ENCODE measurements at regions not wholly inside any gene's neighbourhood (a gene's known extent, or its start where the extent isn't known, plus 50 kb on each side); places are given as distances from the start of the nearest gene placed in this dataset.

DNA sequence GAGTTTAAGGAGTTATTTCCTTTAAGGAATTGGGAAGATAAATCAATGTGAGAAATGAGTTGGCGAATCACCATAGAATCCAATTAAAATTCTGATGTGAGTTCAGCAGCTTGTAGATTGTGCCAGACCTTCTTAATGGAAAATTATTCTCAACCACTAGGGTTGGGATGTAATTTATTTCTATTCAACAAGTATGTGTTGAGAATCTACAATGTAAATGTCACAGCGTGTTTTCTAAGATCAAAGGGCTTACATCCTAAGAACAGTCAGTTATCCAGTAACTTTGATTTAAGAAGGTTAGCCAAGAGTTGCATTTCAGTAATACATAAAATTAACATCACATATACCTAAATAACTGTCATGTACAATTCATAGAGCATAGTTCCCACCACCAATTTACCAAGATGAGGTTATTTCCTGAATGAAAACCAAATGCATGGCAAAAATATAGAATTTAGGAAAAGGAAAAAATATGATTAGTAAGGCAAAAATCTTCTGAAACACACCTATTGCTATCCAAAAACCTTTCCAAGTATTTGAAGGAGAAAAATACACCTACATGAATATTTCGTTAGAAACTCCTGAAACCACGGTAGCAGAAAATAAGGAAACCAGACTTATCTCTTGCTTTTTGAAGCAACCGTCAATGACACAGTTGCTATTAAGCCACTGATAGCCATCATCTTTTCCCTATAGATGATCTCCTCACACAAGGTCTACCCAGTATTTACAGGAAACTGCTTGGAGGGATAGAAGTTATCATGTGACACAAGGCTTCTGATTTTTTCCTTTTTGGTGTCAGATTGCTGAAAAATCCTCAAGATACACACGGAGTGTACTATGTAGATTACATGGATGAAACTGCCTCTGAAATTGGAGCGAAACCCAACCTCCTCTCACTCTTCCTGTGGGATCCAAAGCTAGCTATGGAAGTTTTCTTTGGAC is 259.4 kb upstream of the POGK start:
- Histone ChIP-seq H3K27me3 (ENCODE audit: low read length) (no peaks in the 10 kb centered on the region), H3K9ac (ENCODE audit: low read length) (no peak overlapping the region), H3F3A (ENCODE audit: insufficient read depth) (no peaks in the 10 kb centered on the region), H3K27ac (ENCODE audit: low read depth, low read length) (no peak overlapping the region), H4K20me1 (ENCODE audit: low read depth, low read length) (no peaks in the 10 kb centered on the region), H2AFZ (ENCODE audit: low read depth, low read length, severe bottlenecking) (no peak overlapping the region), H3K4me3 (ENCODE audit: insufficient read depth, low read length, poor library complexity, severe bottlenecking) (no peak overlapping the region), H3K4me2 (ENCODE audit: low read depth, low read length, poor library complexity, severe bottlenecking) (no peak overlapping the region), H3K9me3 (ENCODE audit: insufficient read depth, low read length) (no peaks in the 10 kb centered on the region), H3K9me2 (replicated peaks; ENCODE audit: insufficient read depth, low read length) (no peaks in the 10 kb centered on the region), H3K79me2 (ENCODE audit: insufficient read depth, low read length) (no peaks in the 10 kb centered on the region), H3K36me3 (ENCODE audit: low read length) (no peaks in the 10 kb centered on the region)
- TF ChIP-seq EZH2phosphoT487 (conservative IDR thresholded peaks at IDR 0.05; ENCODE audit: low read length), result no peak
- TF ChIP-seq, protein P1, sequence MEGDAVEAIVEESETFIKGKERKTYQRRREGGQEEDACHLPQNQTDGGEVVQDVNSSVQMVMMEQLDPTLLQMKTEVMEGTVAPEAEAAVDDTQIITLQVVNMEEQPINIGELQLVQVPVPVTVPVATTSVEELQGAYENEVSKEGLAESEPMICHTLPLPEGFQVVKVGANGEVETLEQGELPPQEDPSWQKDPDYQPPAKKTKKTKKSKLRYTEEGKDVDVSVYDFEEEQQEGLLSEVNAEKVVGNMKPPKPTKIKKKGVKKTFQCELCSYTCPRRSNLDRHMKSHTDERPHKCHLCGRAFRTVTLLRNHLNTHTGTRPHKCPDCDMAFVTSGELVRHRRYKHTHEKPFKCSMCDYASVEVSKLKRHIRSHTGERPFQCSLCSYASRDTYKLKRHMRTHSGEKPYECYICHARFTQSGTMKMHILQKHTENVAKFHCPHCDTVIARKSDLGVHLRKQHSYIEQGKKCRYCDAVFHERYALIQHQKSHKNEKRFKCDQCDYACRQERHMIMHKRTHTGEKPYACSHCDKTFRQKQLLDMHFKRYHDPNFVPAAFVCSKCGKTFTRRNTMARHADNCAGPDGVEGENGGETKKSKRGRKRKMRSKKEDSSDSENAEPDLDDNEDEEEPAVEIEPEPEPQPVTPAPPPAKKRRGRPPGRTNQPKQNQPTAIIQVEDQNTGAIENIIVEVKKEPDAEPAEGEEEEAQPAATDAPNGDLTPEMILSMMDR (IDR thresholded peaks at IDR 0.05; ENCODE audit: insufficient read depth, low read length, poor library complexity, severe bottlenecking), result no peak

DNA sequence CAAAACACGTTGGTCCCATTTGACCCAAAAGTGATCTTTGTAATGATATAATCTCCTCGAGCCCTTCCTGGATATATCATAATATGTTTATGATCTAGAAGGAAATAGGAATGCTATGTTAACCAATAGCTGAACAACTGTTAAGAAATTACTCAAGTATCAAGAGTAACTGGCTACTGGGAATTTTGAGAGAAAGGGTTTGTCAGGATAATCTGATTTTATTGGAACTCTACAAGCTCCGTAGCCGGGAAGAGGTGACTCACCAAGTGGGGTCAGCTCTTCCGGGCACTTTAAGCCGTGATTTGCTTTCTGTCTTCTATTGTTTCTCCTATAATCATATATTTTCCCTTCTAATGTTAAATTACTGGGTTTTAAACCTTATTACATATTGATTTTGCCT is 250.5 kb upstream of the POGK start:
- Histone ChIP-seq H3F3A (ENCODE audit: insufficient read depth) (no peaks in the 10 kb centered on the region), H3K9ac (ENCODE audit: low read length) (no peak overlapping the region), H3K4me2 (ENCODE audit: low read depth, low read length, poor library complexity, severe bottlenecking) (no peak overlapping the region), H3K79me2 (ENCODE audit: insufficient read depth, low read length) (no peaks in the 10 kb centered on the region), H4K20me1 (ENCODE audit: low read depth, low read length) (no peaks in the 10 kb centered on the region), H3K36me3 (ENCODE audit: low read length) (no peaks in the 10 kb centered on the region), H3K27me3 (ENCODE audit: low read length) (no peaks in the 10 kb centered on the region), H3K4me3 (ENCODE audit: insufficient read depth, low read length, poor library complexity, severe bottlenecking) (no peak overlapping the region), H3K9me3 (ENCODE audit: insufficient read depth, low read length) (no peaks in the 10 kb centered on the region), H3K9me2 (replicated peaks; ENCODE audit: insufficient read depth, low read length) (no peaks in the 10 kb centered on the region), H3K27ac (ENCODE audit: low read depth, low read length) (no peak overlapping the region), H2AFZ (ENCODE audit: low read depth, low read length, severe bottlenecking) (no peak overlapping the region)
- TF ChIP-seq EZH2phosphoT487 (conservative IDR thresholded peaks at IDR 0.05; ENCODE audit: low read length), result no peak
- TF ChIP-seq, protein P1 (IDR thresholded peaks at IDR 0.05; ENCODE audit: insufficient read depth, low read length, poor library complexity, severe bottlenecking), result no peak

DNA sequence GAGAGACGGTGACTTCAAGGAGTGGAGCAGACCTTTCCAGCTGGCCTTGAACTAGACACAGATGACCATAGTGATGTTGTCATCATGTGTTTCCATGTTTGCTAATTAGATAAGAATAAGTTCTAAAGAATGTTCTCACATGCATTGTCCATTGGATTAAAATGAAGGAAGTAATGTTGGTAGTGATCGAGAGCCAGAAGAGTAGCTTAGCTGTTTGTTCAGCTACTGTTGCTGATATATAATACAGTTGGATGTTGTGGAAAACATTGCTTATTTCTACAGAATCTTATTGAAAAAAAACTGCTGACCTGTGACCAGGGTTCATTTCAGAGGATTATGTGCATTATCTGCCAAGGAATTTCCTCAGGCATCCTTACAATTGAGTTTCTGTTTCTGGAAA is 249.1 kb upstream of the POGK start:
- Histone ChIP-seq H3K27ac (ENCODE audit: low read depth, low read length) (no peak overlapping the region), H3K4me3 (ENCODE audit: insufficient read depth, low read length, poor library complexity, severe bottlenecking) (no peak overlapping the region), H3K79me2 (ENCODE audit: insufficient read depth, low read length) (no peaks in the 10 kb centered on the region), H3K4me2 (ENCODE audit: low read depth, low read length, poor library complexity, severe bottlenecking) (no peak overlapping the region), H3K36me3 (ENCODE audit: low read length) (no peaks in the 10 kb centered on the region), H3K27me3 (ENCODE audit: low read length) (no peaks in the 10 kb centered on the region), H4K20me1 (ENCODE audit: low read depth, low read length) (no peaks in the 10 kb centered on the region), H3K9ac (ENCODE audit: low read length) (no peak overlapping the region), H3F3A (ENCODE audit: insufficient read depth) (no peaks in the 10 kb centered on the region), H3K9me2 (replicated peaks; ENCODE audit: insufficient read depth, low read length) (no peaks in the 10 kb centered on the region), H3K9me3 (ENCODE audit: insufficient read depth, low read length) (no peaks in the 10 kb centered on the region), H2AFZ (ENCODE audit: low read depth, low read length, severe bottlenecking) (no peak overlapping the region)
- TF ChIP-seq EZH2phosphoT487 (conservative IDR thresholded peaks at IDR 0.05; ENCODE audit: low read length), result no peak
- TF ChIP-seq, protein P1 (IDR thresholded peaks at IDR 0.05; ENCODE audit: insufficient read depth, low read length, poor library complexity, severe bottlenecking), result no peak
